ENCODE measurements at regions not wholly inside any gene's neighbourhood (a gene's known extent, or its start where the extent isn't known, plus 50 kb on each side); places are given as distances from the start of the nearest gene placed in this dataset.

GRCh38 chr2:23330214-23330613, 54.8 kb upstream of the KLHL29 start:
- TF ChIP-seq POLR2AphosphoS5 (IDR thresholded peaks at IDR 0.05; ENCODE audit: low read depth, low read length) (no peak), TAF1 (IDR thresholded peaks at IDR 0.05; ENCODE audit: borderline replicate concordance, insufficient read depth, low read length) (no peak), SIN3A (IDR thresholded peaks at IDR 0.05; ENCODE audit: borderline replicate concordance, insufficient read depth, low read length) (no peak)
- TF ChIP-seq, protein P1, sequence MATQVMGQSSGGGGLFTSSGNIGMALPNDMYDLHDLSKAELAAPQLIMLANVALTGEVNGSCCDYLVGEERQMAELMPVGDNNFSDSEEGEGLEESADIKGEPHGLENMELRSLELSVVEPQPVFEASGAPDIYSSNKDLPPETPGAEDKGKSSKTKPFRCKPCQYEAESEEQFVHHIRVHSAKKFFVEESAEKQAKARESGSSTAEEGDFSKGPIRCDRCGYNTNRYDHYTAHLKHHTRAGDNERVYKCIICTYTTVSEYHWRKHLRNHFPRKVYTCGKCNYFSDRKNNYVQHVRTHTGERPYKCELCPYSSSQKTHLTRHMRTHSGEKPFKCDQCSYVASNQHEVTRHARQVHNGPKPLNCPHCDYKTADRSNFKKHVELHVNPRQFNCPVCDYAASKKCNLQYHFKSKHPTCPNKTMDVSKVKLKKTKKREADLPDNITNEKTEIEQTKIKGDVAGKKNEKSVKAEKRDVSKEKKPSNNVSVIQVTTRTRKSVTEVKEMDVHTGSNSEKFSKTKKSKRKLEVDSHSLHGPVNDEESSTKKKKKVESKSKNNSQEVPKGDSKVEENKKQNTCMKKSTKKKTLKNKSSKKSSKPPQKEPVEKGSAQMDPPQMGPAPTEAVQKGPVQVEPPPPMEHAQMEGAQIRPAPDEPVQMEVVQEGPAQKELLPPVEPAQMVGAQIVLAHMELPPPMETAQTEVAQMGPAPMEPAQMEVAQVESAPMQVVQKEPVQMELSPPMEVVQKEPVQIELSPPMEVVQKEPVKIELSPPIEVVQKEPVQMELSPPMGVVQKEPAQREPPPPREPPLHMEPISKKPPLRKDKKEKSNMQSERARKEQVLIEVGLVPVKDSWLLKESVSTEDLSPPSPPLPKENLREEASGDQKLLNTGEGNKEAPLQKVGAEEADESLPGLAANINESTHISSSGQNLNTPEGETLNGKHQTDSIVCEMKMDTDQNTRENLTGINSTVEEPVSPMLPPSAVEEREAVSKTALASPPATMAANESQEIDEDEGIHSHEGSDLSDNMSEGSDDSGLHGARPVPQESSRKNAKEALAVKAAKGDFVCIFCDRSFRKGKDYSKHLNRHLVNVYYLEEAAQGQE (IDR thresholded peaks at IDR 0.05; ENCODE audit: insufficient read depth in 1 of 2, low read depth in 2 of 2, low read length in 2 of 2) = peak; percentile 87 to 94

All from PFSK-1 (cell line).